ENCODE measurements at regions not wholly inside any gene's neighbourhood (a gene's known extent, or its start where the extent isn't known, plus 50 kb on each side); places are given as distances from the start of the nearest gene placed in this dataset.
A peak's percentile ranks its signal among the peaks of the same experiment; 100 is the strongest.

- TF ChIP-seq EP300 (IDR thresholded peaks at IDR 0.05) (no peak), POLR2A (IDR thresholded peaks at IDR 0.05) (no peak)
- TF ChIP-seq, protein P1, sequence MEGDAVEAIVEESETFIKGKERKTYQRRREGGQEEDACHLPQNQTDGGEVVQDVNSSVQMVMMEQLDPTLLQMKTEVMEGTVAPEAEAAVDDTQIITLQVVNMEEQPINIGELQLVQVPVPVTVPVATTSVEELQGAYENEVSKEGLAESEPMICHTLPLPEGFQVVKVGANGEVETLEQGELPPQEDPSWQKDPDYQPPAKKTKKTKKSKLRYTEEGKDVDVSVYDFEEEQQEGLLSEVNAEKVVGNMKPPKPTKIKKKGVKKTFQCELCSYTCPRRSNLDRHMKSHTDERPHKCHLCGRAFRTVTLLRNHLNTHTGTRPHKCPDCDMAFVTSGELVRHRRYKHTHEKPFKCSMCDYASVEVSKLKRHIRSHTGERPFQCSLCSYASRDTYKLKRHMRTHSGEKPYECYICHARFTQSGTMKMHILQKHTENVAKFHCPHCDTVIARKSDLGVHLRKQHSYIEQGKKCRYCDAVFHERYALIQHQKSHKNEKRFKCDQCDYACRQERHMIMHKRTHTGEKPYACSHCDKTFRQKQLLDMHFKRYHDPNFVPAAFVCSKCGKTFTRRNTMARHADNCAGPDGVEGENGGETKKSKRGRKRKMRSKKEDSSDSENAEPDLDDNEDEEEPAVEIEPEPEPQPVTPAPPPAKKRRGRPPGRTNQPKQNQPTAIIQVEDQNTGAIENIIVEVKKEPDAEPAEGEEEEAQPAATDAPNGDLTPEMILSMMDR (IDR thresholded peaks at IDR 0.05): no peak
- no peak for ATAC-seq
- Histone ChIP-seq H3K27me3 (peaks cover 5% of the 10 kb centered on the region), H3K9me3 (no peaks in the 10 kb centered on the region), H3K27ac (no peak overlapping the region), H3K4me1 (no peaks in the 10 kb centered on the region), H3K36me3 (no peaks in the 10 kb centered on the region), H3K4me3 (no peak overlapping the region)
- 78% methylated on average over 2 of the region's 5 CpGs; no CpG with 5 or more reads in 1 of the 2 donors for WGBS, 2 donors (ENCODE audit: low coverage in 1 of 2)
These were observed 441.0 kb downstream of the RAPGEF2 start for GRCh38 chr4:159543831-159544230.

DNA sequence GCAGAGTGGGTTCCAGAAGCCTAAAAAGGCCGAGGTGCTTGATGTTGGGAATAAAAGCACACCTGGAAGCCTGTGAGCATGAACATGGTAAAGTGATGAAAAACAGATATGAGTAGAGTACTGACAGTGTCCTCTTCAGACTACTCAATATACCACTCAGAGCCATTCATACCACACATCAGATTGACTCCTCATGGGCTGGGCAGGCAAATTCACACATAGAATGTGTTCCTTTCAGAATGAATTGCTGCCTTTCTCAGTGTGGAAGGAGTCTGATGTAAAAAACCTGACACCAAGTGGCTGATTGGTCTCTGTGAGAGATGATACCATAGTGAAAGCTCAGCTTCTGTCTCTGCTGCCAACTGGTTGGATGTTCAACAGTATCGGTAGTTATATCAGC lies 442.7 kb downstream of the RAPGEF2 start:
- no peaks in the 10 kb centered on the region for H3K9me3 ChIP-seq
- no peak for TF ChIP-seq EP300 (IDR thresholded peaks at IDR 0.05)
- TF ChIP-seq, protein P1 (IDR thresholded peaks at IDR 0.05): no peak
- TF ChIP-seq POLR2AphosphoS5 (IDR thresholded peaks at IDR 0.05): no peak
- TF ChIP-seq POLR2A (IDR thresholded peaks at IDR 0.05): no peak
- no peak overlapping the region for H3K4me3 ChIP-seq
- ATAC-seq: no peak
- peaks cover 6% of the 10 kb centered on the region for H3K27me3 ChIP-seq
- H3K27ac ChIP-seq: no peak overlapping the region
- H3K4me1 ChIP-seq: no peaks in the 10 kb centered on the region
- H3K36me3 ChIP-seq: no peaks in the 10 kb centered on the region
- 89% methylated on average over 2 of the region's 2 CpGs; no CpG with 5 or more reads in 1 of the 2 donors for WGBS, 2 donors (ENCODE audit: low coverage in 1 of 2)

GRCh38 chr4:159547645-159548308 lies 444.9 kb downstream of the RAPGEF2 start:
- 86 to 100% methylated on average over 1 of the region's 1 CpG for WGBS, 2 donors (ENCODE audit: low coverage in 1 of 2)
- Histone ChIP-seq H3K27ac (no peak overlapping the region), H3K27me3 (peaks cover 6% of the 10 kb centered on the region), H3K4me1 (no peaks in the 10 kb centered on the region), H3K9me3 (no peaks in the 10 kb centered on the region), H3K4me3 (no peak overlapping the region), H3K36me3 (no peaks in the 10 kb centered on the region)
- TF ChIP-seq POLR2A (IDR thresholded peaks at IDR 0.05) (no peak), POLR2AphosphoS5 (IDR thresholded peaks at IDR 0.05) (no peak), EP300 (IDR thresholded peaks at IDR 0.05) (no peak)
- TF ChIP-seq, protein P1 (IDR thresholded peaks at IDR 0.05): no peak
- ATAC-seq: no peak

- no peak overlapping the region for H3K4me3 ChIP-seq
- WGBS, 2 donors (ENCODE audit: low coverage in 1 of 2): 73 to 90% methylated on average over 2 of the region's 2 CpGs
- no peaks in the 10 kb centered on the region for H3K36me3 ChIP-seq
- no peaks in the 10 kb centered on the region for H3K9me3 ChIP-seq
- H3K4me1 ChIP-seq: no peaks in the 10 kb centered on the region
- TF ChIP-seq EP300 (IDR thresholded peaks at IDR 0.05): no peak
- TF ChIP-seq POLR2A (IDR thresholded peaks at IDR 0.05): no peak
- TF ChIP-seq, protein P1 (IDR thresholded peaks at IDR 0.05): no peak
- no peak for TF ChIP-seq POLR2AphosphoS5 (IDR thresholded peaks at IDR 0.05)
- no peak overlapping the region for H3K27ac ChIP-seq
- peaks cover 6% of the 10 kb centered on the region for H3K27me3 ChIP-seq
- peak; percentile 22 for ATAC-seq
These were observed 446.2 kb downstream of the RAPGEF2 start for GRCh38 chr4:159549098-159549518.

DNA sequence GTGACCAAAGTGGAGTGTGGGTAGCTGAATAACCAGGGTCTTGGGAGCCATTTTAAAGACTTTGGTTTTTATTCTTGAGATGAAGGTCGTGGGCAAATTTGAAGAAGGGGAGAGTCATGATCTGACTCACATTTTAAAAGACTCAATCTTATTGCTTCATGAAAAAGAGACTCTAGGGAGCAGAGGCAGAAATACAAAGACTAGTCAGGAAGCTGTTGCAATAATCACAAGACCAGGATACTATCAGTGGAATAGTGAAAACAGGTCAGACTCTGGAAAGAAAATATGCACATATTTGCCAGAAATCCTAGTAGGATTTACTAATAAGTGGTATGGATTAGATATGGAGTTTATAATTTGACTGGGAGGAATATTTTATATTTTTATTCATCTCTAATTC lies 448.4 kb downstream of the RAPGEF2 start:
- TF ChIP-seq POLR2AphosphoS5 (IDR thresholded peaks at IDR 0.05): no peak
- TF ChIP-seq POLR2A (IDR thresholded peaks at IDR 0.05): no peak
- TF ChIP-seq, protein P1 (IDR thresholded peaks at IDR 0.05): no peak
- no peak for TF ChIP-seq EP300 (IDR thresholded peaks at IDR 0.05)
- Histone ChIP-seq H3K4me3 (no peak overlapping the region), H3K27me3 (peaks cover 6% of the 10 kb centered on the region), H3K27ac (no peak overlapping the region), H3K36me3 (no peaks in the 10 kb centered on the region), H3K4me1 (no peaks in the 10 kb centered on the region), H3K9me3 (no peaks in the 10 kb centered on the region)
- 63 to 68% methylated on average over 1 of the region's 1 CpG for WGBS, 2 donors (ENCODE audit: low coverage in 1 of 2)
- no peak for ATAC-seq

Measured in gastroesophageal sphincter (tissue), 4 donors.